ENCODE measurements at regions not wholly inside any gene's neighbourhood (a gene's known extent, or its start where the extent isn't known, plus 50 kb on each side); places are given as distances from the start of the nearest gene placed in this dataset.

- no peak for TF ChIP-seq CTCF (conservative IDR thresholded peaks at IDR 0.05; ENCODE audit: low read depth, low read length)
- TF ChIP-seq EZH2phosphoT487 (IDR thresholded peaks at IDR 0.05; ENCODE audit: borderline replicate concordance, low read length): no peak
- no peak for TF ChIP-seq EZH2 (IDR thresholded peaks at IDR 0.05; ENCODE audit: low read length, unreplicated experiment)
Observed at GRCh38 chr2:176614930-176615329, 345.7 kb downstream of the MTX2 start.
